Peyer's patch (tissue), 4 donors: ENCODE measurements at regions not wholly inside any gene's neighbourhood (a gene's known extent, or its start where the extent isn't known, plus 50 kb on each side); places are given as distances from the start of the nearest gene placed in this dataset.

Source experiments
- CTCF ChIP-seq, 6 experiments: fragments of 450-650 bp in 4 of 6; fragments of 200-600 bp in 2 of 6; sonication (generic) in 1 of 6; IDR thresholded peaks; one replicate each; pipeline ENCODE4 v1.5.1; 2017 to 2019; ENCODE audit warnings: antibody characterized with exemption in 6 of 6, mild to moderate bottlenecking in 3 of 6, moderate library complexity in 1 of 6
- POLR2A ChIP-seq, 2 donors: fragments of 450-650 bp; IDR thresholded peaks; one replicate each; pipeline ENCODE4 v1.5.1; 2017; ENCODE audit warnings: antibody characterized with exemption in 2 of 2, mild to moderate bottlenecking in 2 of 2, moderate library complexity in 2 of 2

- TF ChIP-seq CTCF (IDR thresholded peaks at IDR 0.05): no peak
- no peak for TF ChIP-seq POLR2A (IDR thresholded peaks at IDR 0.05)
Observed at GRCh38 chr3:104987859-104988258, 378.9 kb upstream of the ALCAM start.
